Adipocyte (in vitro differentiated cells): ENCODE measurements at regions not wholly inside any gene's neighbourhood (a gene's known extent, or its start where the extent isn't known, plus 50 kb on each side); places are given as distances from the start of the nearest gene placed in this dataset.
"Not testable (repeated sequence)": the region's sequence is repeated elsewhere in the genome, so short reads cannot be mapped to it uniquely, and the experiment has no call there.

ENCODE experiments used
- DNase-seq: peaks from one replicate; pipeline ENCODE4 v3.0.0-alpha.2; 2015; ENCODE audit warnings: low read depth
- H3K27me3 ChIP-seq: replicated peaks from 2 replicates; pipeline ENCODE4 v1.7.0; 2013; ENCODE audit warnings: mild to moderate bottlenecking, low read length, moderate library complexity; ENCODE audit not compliant: control insufficient read depth, insufficient read depth
- H3K36me3 ChIP-seq: 2 replicates; pipeline ENCODE4 v1.7.0; 2013; ENCODE audit warnings: low read length, mild to moderate bottlenecking, moderate library complexity; ENCODE audit not compliant: control insufficient read depth, insufficient read depth, severe bottlenecking
- H3K4me1 ChIP-seq: 2 replicates; pipeline ENCODE4 v1.7.0; 2013; ENCODE audit warnings: mild to moderate bottlenecking, low read length, moderate library complexity; ENCODE audit not compliant: control insufficient read depth, insufficient read depth
- H3K4me3 ChIP-seq: 2 replicates; pipeline ENCODE4 v1.7.0; 2013; ENCODE audit warnings: mild to moderate bottlenecking, low read length, moderate library complexity
- H3K9ac ChIP-seq: 2 replicates; pipeline ENCODE4 v1.7.0; 2013; ENCODE audit warnings: mild to moderate bottlenecking, low read length, moderate library complexity
- H3K9me3 ChIP-seq: 2 replicates; pipeline ENCODE4 v1.7.0; 2013; ENCODE audit warnings: mild to moderate bottlenecking, low read length, moderate library complexity; ENCODE audit not compliant: control insufficient read depth

GRCh38 chr1:178581351-178582303 lies 68.7 kb downstream of the TEX35 start:
- Histone ChIP-seq H3K27me3 (no peaks in the 10 kb centered on the region), H3K4me1 (peaks cover 10% of the 10 kb centered on the region), H3K4me3 (no peak overlapping the region), H3K36me3 (no peaks in the 10 kb centered on the region), H3K9ac (no peak overlapping the region), H3K9me3 (no peaks in the 10 kb centered on the region)
- DNase-seq: no peak

- Histone ChIP-seq H3K9me3 (peaks cover 4% of the 10 kb centered on the region), H3K4me1 (peaks cover 7% of the 10 kb centered on the region), H3K9ac (no peak overlapping the region), H3K36me3 (no peaks in the 10 kb centered on the region), H3K4me3 (no peak overlapping the region), H3K27me3 (no peaks in the 10 kb centered on the region)
- no peak for DNase-seq
Observed at GRCh38 chr1:178587096-178587495, 74.2 kb downstream of the TEX35 start.

- no peaks in the 10 kb centered on the region for H3K36me3 ChIP-seq
- H3K9ac ChIP-seq: no peak overlapping the region
- H3K4me3 ChIP-seq: no peak overlapping the region
- DNase-seq: no peak
- peaks cover 4% of the 10 kb centered on the region for H3K9me3 ChIP-seq
- no peaks in the 10 kb centered on the region for H3K27me3 ChIP-seq
- no peaks in the 10 kb centered on the region for H3K4me1 ChIP-seq
Observed at GRCh38 chr1:178587975-178588374, 75.1 kb downstream of the TEX35 start.

- not testable (repeated sequence) for H3K4me3 ChIP-seq, H3K27me3 ChIP-seq, H3K4me1 ChIP-seq, H3K36me3 ChIP-seq, H3K9me3 ChIP-seq, DNase-seq, H3K9ac ChIP-seq
Observed at GRCh38 chr1:178589042-178589441, 76.1 kb downstream of the TEX35 start.

- H3K9ac ChIP-seq, H3K9me3 ChIP-seq, H3K27me3 ChIP-seq, H3K36me3 ChIP-seq, H3K4me3 ChIP-seq, DNase-seq: not testable (repeated sequence)
- H3K4me1 ChIP-seq: peaks cover 15% of the 10 kb centered on the region
Observed at GRCh38 chr1:178591811-178592210, 78.9 kb downstream of the TEX35 start.

GRCh38 chr1:178593515-178593914 lies 80.6 kb downstream of the TEX35 start:
- no peak overlapping the region for H3K4me3 ChIP-seq
- peaks cover 15% of the 10 kb centered on the region for H3K4me1 ChIP-seq
- H3K36me3 ChIP-seq: no peaks in the 10 kb centered on the region
- H3K9me3 ChIP-seq: peaks cover 4% of the 10 kb centered on the region
- peak overlapping the region; percentile 2 for H3K9ac ChIP-seq
- no peak for DNase-seq
- no peaks in the 10 kb centered on the region for H3K27me3 ChIP-seq

- H3K9ac ChIP-seq: peak overlapping the region; percentile 2
- H3K36me3 ChIP-seq: no peaks in the 10 kb centered on the region
- no peaks in the 10 kb centered on the region for H3K27me3 ChIP-seq
- peaks cover 4% of the 10 kb centered on the region for H3K9me3 ChIP-seq
- peak overlapping the region; percentile 39 for H3K4me3 ChIP-seq
- no peak for DNase-seq
- peaks cover 15% of the 10 kb centered on the region for H3K4me1 ChIP-seq
Observed at GRCh38 chr1:178594133-178594532, 81.2 kb downstream of the TEX35 start.

GRCh38 chr1:178595491-178595890 lies 82.6 kb downstream of the TEX35 start:
- H3K4me1 ChIP-seq: peaks cover 15% of the 10 kb centered on the region
- no peaks in the 10 kb centered on the region for H3K27me3 ChIP-seq
- DNase-seq: no peak
- H3K9me3 ChIP-seq: peaks cover 4% of the 10 kb centered on the region
- no peaks in the 10 kb centered on the region for H3K36me3 ChIP-seq
- no peak overlapping the region for H3K9ac ChIP-seq
- H3K4me3 ChIP-seq: no peak overlapping the region

- Histone ChIP-seq H3K9ac (no peak overlapping the region), H3K27me3 (no peaks in the 10 kb centered on the region), H3K36me3 (no peaks in the 10 kb centered on the region), H3K4me3 (no peak overlapping the region), H3K9me3 (no peaks in the 10 kb centered on the region), H3K4me1 (peaks cover 5% of the 10 kb centered on the region)
- no peak for DNase-seq
Observed at GRCh38 chr1:178599087-178599486, 86.2 kb downstream of the TEX35 start.

- DNase-seq: no peak
- Histone ChIP-seq H3K9ac (no peak overlapping the region), H3K4me1 (no peaks in the 10 kb centered on the region), H3K4me3 (no peak overlapping the region), H3K9me3 (no peaks in the 10 kb centered on the region), H3K36me3 (no peaks in the 10 kb centered on the region), H3K27me3 (no peaks in the 10 kb centered on the region)
Observed at GRCh38 chr1:178599745-178600144, 86.8 kb downstream of the TEX35 start.

GRCh38 chr1:178603926-178604325 lies 91.0 kb downstream of the TEX35 start:
- H3K27me3 ChIP-seq: no peaks in the 10 kb centered on the region
- no peaks in the 10 kb centered on the region for H3K36me3 ChIP-seq
- H3K4me3 ChIP-seq: no peak overlapping the region
- H3K9ac ChIP-seq: no peak overlapping the region
- DNase-seq: no peak
- peaks cover 15% of the 10 kb centered on the region for H3K4me1 ChIP-seq
- H3K9me3 ChIP-seq: no peaks in the 10 kb centered on the region
